Liver (tissue), 3 donors: ENCODE measurements at regions not wholly inside any gene's neighbourhood (a gene's known extent, or its start where the extent isn't known, plus 50 kb on each side); places are given as distances from the start of the nearest gene placed in this dataset.

ENCODE experiments used
- CTCF ChIP-seq: fragments of 150-350 bp; IDR thresholded peaks from 2 replicates; pipeline ENCODE4 v1.5.1; 2017; ENCODE audit warnings: improper control_type of control experiment, low read depth, low read length; ENCODE audit not compliant: missing input control
- EGR1 ChIP-seq, 2 donors: IDR thresholded peaks; 2 replicates each; pipeline ENCODE4 v1.6.1; 2016 to 2018; ENCODE audit warnings: antibody characterized with exemption in 2 of 2, low read depth in 2 of 2
- donor health status: healthy.
- donor health status: healthy.

GRCh38 chr1:73401666-73402065 is 796.3 kb downstream of the LRRIQ3 start:
- TF ChIP-seq CTCF (no peak), EGR1 (IDR thresholded peaks at IDR 0.05; ENCODE audit: low read depth in 2 of 2) (no peak)
